GM12891 (cell line): ENCODE measurements at regions not wholly inside any gene's neighbourhood (a gene's known extent, or its start where the extent isn't known, plus 50 kb on each side); places are given as distances from the start of the nearest gene placed in this dataset.

Experiments
- POLR2A ChIP-seq: IDR thresholded peaks from 2 replicates; pipeline ENCODE4 v1.6.1; 2011; ENCODE audit warnings: low read depth, low read length, control low read depth
- POLR2AphosphoS5 ChIP-seq: IDR thresholded peaks from 2 replicates; pipeline ENCODE4 v1.6.1; 2011; ENCODE audit warnings: low read depth, low read length, control low read depth
- TAF1 ChIP-seq: IDR thresholded peaks from 2 replicates; pipeline ENCODE4 v1.6.1; 2011; ENCODE audit warnings: low read depth, low read length, control low read depth

DNA sequence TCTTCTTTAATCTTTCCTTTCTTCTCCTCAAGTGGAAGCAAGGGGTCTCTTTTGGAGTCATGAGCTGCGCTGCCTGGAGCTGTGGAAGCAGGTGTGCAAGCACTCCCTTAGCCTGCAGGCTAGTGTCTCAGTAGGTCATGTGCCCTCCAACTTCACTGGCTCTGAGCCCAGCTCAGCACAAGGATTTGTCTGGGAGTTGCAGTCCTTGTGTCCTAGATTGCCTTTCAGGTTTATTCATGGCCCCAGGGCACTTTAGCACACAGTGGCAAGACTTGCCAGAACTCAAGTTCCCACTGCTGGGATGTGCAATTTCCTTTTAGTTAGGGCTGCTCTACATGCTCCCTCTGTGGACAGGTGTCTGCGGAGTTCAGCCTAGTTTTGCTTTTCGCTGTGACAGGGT, 211.7 kb downstream of the LIG4 start:
- TF ChIP-seq POLR2A, result no peak
- no peak for TF ChIP-seq POLR2AphosphoS5
- no peak for TF ChIP-seq TAF1
